ENCODE measurements at regions not wholly inside any gene's neighbourhood (a gene's known extent, or its start where the extent isn't known, plus 50 kb on each side); places are given as distances from the start of the nearest gene placed in this dataset.

GRCh38 chr12:34215213-34215892 is 193.1 kb downstream of the ALG10 start:
- TF ChIP-seq POLR2A (IDR thresholded peaks at IDR 0.05) (no peak), CTCF (IDR thresholded peaks at IDR 0.05) (no peak)
